ENCODE measurements at regions not wholly inside any gene's neighbourhood (a gene's known extent, or its start where the extent isn't known, plus 50 kb on each side); places are given as distances from the start of the nearest gene placed in this dataset.

DNA sequence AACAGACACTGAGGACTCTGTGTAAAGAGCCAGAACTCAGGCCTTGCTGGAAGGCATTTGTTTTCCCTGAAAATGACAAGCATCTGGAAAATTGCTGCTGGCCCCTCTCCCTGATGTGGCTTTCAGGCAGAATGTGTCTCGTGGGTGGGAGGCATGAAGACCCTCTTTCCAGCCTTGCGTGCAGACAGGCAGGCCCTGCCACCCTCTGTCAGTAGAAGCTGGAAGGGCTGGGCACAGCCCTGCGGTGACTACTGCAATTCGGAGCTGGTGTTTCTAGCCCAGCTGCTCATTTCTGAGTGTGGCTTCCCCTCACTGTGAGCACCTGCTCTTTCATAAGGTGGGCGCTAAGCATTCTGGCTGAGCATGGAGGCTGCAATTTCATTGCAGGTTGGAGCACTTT is 349.9 kb downstream of the PTPRU start:
- TF ChIP-seq CTCF (IDR thresholded peaks at IDR 0.05): no peak
- intact Hi-C loops (cut with DNase I): no loop called here

GRCh38 chr1:29585656-29586055 is 349.3 kb downstream of the PTPRU start:
- H3K9me3 ChIP-seq: no peaks in the 10 kb centered on the region
- H3K4me3 ChIP-seq: no peak overlapping the region
- H3K4me1 ChIP-seq: no peaks in the 10 kb centered on the region
- no peak overlapping the region for H3K27ac ChIP-seq
- H3K36me3 ChIP-seq: no peaks in the 10 kb centered on the region
- TF ChIP-seq CTCF (IDR thresholded peaks at IDR 0.05): no peak
- intact Hi-C loops (cut with DNase I): no loop called here
- H3K27me3 ChIP-seq: no peaks in the 10 kb centered on the region
- peak in 1 of 2 donors; percentile 30 for DNase-seq (ENCODE audit: low spot score in 2 of 2)

More for the DNA sequence above, 349.9 kb downstream of the PTPRU start:
- Histone ChIP-seq H3K27ac (no peak overlapping the region), H3K4me1 (no peaks in the 10 kb centered on the region), H3K9me3 (no peaks in the 10 kb centered on the region), H3K27me3 (no peaks in the 10 kb centered on the region), H3K36me3 (no peaks in the 10 kb centered on the region), H3K4me3 (no peak overlapping the region)
- DNase-seq (ENCODE audit: low spot score in 2 of 2): peak in 1 of 2 donors; percentile 37

- intact Hi-C loops (cut with DNase I): no loop called here
- no peaks in the 10 kb centered on the region for H3K27me3 ChIP-seq
- H3K27ac ChIP-seq: no peak overlapping the region
- no peaks in the 10 kb centered on the region for H3K36me3 ChIP-seq
- no peaks in the 10 kb centered on the region for H3K9me3 ChIP-seq
- DNase-seq (ENCODE audit: low spot score in 2 of 2): no peak
- H3K4me3 ChIP-seq: no peak overlapping the region
- no peaks in the 10 kb centered on the region for H3K4me1 ChIP-seq
- no peak for TF ChIP-seq CTCF (IDR thresholded peaks at IDR 0.05)
Observed at GRCh38 chr1:29585201-29585600, 348.9 kb downstream of the PTPRU start.

DNA sequence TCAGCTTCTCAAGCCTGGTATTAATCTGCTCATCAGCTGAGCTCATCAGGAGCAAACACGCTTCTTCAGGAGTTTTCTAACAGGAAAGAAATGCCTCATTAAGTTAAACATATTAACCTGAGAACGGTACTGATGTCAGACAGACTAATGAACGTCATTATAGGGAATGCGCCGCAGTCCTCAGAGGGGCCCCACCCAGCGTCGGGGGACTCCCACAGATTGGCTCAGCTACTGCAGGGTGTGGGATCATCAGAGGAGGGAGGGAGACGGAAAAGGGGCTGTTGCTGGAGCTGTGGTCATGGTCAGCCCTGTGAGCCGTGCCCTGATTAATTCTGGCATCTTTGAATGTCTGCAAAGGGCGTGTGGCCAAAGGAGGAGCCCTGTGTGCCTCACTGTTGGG is 348.5 kb downstream of the PTPRU start:
- H3K4me1 ChIP-seq: no peaks in the 10 kb centered on the region
- H3K27ac ChIP-seq: no peak overlapping the region
- no peaks in the 10 kb centered on the region for H3K9me3 ChIP-seq
- intact Hi-C loops (cut with DNase I): no loop called here
- DNase-seq (ENCODE audit: low spot score in 2 of 2): peak in 1 of 2 donors; percentile 28
- H3K27me3 ChIP-seq: no peaks in the 10 kb centered on the region
- no peaks in the 10 kb centered on the region for H3K36me3 ChIP-seq
- no peak for TF ChIP-seq CTCF (IDR thresholded peaks at IDR 0.05)
- no peak overlapping the region for H3K4me3 ChIP-seq

DNA sequence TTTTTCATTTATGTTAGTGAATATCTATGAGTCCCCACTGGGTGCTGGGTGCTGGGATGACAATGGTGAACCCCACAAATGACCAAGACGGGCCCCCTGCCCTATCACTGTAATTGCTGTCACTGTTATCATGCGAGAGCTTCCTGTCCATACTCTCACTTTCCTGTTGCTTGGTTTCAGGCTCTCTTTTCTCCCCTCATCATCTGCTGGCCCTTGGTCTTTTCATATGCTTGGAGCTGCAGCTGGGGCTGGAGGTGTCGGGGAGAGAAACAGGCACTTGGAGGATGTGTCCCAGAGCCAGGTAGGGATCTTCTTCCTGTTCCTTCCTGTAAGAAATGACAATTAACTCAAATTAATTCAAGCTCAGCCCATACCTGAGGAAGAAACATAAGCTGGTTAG is 348.0 kb downstream of the PTPRU start:
- Histone ChIP-seq H3K4me3 (no peak overlapping the region), H3K9me3 (no peaks in the 10 kb centered on the region), H3K4me1 (no peaks in the 10 kb centered on the region), H3K27me3 (no peaks in the 10 kb centered on the region), H3K27ac (no peak overlapping the region), H3K36me3 (no peaks in the 10 kb centered on the region)
- DNase-seq (ENCODE audit: low spot score in 2 of 2): peak in 1 of 2 donors; percentile 9
- TF ChIP-seq CTCF (IDR thresholded peaks at IDR 0.05): no peak
- intact Hi-C loops (cut with DNase I): no loop called here

GRCh38 chr1:29583727-29584126 is 347.4 kb downstream of the PTPRU start:
- no peaks in the 10 kb centered on the region for H3K4me1 ChIP-seq
- no peaks in the 10 kb centered on the region for H3K9me3 ChIP-seq
- DNase-seq (ENCODE audit: low spot score in 2 of 2): no peak
- no peaks in the 10 kb centered on the region for H3K27me3 ChIP-seq
- TF ChIP-seq CTCF (IDR thresholded peaks at IDR 0.05): no peak
- H3K36me3 ChIP-seq: no peaks in the 10 kb centered on the region
- H3K27ac ChIP-seq: no peak overlapping the region
- no peak overlapping the region for H3K4me3 ChIP-seq
- intact Hi-C loops (cut with DNase I): no loop called here
